ENCODE measurements at regions not wholly inside any gene's neighbourhood (a gene's known extent, or its start where the extent isn't known, plus 50 kb on each side); places are given as distances from the start of the nearest gene placed in this dataset.

DNA sequence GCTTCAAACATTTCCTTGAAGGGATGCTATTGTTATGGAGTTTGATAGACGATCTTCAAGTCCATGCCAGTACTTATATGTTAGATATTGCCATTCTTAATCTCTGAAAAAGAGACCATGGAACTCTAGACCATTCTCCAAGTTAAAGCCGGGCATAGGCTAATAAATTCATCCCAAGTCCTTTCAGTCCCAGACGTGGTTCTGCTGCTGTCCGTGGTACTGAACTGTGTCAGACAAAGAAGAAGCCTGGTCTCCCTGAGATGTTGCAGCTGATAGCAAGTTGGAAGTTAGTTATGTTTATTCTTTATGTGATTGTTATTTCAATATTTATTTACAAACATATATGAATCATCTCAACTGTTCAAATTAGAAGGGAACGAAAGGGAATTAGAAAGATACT, 158.7 kb downstream of the NMUR2 start:
- no peak for TF ChIP-seq POLR2A (IDR thresholded peaks at IDR 0.05; ENCODE audit: low read depth, low read length)
- no peak for TF ChIP-seq POLR2AphosphoS5 (IDR thresholded peaks at IDR 0.05; ENCODE audit: low read depth, low read length)
